Esophagus squamous epithelium (tissue), 4 donors: ENCODE measurements at regions not wholly inside any gene's neighbourhood (a gene's known extent, or its start where the extent isn't known, plus 50 kb on each side); places are given as distances from the start of the nearest gene placed in this dataset.

Experiments
- POLR2A ChIP-seq, 4 donors: fragments of 450-650 bp; IDR thresholded peaks; one replicate each; pipeline ENCODE4 v1.6.1; 2017; ENCODE audit warnings: antibody characterized with exemption in 4 of 4, mild to moderate bottlenecking in 4 of 4, moderate library complexity in 3 of 4
- TF ChIP-seq, protein P1 (sequence below), 6 experiments: fragments of 450-650 bp in 4 of 6; fragments of 200-600 bp in 2 of 6; sonication (generic) in 2 of 6; IDR thresholded peaks; one replicate each; pipeline ENCODE4 v1.5.1; 2016 to 2019; ENCODE audit warnings: antibody characterized with exemption in 6 of 6, mild to moderate bottlenecking in 4 of 6, moderate library complexity in 4 of 6

DNA sequence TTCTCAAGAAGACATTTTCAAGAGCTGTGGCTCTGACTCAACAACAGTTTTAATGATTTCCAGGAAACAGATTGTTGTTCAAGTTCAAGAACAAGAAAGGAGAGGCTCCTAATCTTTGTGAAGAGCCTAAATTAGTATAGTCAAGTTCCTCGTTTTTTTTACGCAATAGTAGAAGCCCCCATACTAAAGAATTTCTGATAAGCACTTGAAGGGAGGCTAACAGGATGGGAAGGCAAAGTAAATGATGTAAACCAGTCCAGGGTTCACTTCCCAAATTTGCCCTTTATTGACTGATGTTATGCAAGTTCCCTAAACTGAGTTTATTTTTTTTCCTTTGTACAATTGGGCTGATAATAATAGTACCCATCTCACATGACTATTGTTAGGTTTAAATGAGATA lies 178.2 kb downstream of the RTL9 start:
- TF ChIP-seq, protein P1, sequence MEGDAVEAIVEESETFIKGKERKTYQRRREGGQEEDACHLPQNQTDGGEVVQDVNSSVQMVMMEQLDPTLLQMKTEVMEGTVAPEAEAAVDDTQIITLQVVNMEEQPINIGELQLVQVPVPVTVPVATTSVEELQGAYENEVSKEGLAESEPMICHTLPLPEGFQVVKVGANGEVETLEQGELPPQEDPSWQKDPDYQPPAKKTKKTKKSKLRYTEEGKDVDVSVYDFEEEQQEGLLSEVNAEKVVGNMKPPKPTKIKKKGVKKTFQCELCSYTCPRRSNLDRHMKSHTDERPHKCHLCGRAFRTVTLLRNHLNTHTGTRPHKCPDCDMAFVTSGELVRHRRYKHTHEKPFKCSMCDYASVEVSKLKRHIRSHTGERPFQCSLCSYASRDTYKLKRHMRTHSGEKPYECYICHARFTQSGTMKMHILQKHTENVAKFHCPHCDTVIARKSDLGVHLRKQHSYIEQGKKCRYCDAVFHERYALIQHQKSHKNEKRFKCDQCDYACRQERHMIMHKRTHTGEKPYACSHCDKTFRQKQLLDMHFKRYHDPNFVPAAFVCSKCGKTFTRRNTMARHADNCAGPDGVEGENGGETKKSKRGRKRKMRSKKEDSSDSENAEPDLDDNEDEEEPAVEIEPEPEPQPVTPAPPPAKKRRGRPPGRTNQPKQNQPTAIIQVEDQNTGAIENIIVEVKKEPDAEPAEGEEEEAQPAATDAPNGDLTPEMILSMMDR (IDR thresholded peaks at IDR 0.05) = no peak
- no peak for TF ChIP-seq POLR2A (IDR thresholded peaks at IDR 0.05)
